Astrocyte of the cerebellum (primary cell): ENCODE measurements at regions not wholly inside any gene's neighbourhood (a gene's known extent, or its start where the extent isn't known, plus 50 kb on each side); places are given as distances from the start of the nearest gene placed in this dataset.

Source experiments
- DNase-seq: peaks from one replicate; pipeline ENCODE4 v3.0.0-alpha.2; 2011; ENCODE audit warnings: low read depth
- H3K4me3 ChIP-seq: 2 replicates; pipeline ENCODE4 v1.5.1; 2011; ENCODE audit warnings: mild to moderate bottlenecking, low read depth, low read length, moderate library complexity
- CTCF ChIP-seq: IDR thresholded peaks from 2 replicates; pipeline ENCODE4 v1.5.1; 2012; ENCODE audit warnings: low read length, low read depth, moderate library complexity, mild to moderate bottlenecking; ENCODE audit errors: missing control alignments
- in situ Hi-C: cut with HindIII; loops from 2 replicates; pipeline ENCODE4 v1.10.0; 2017; ENCODE audit warnings: low sequenced_read_pairs

- in situ Hi-C loops: no loop called here
- TF ChIP-seq CTCF: no peak
Observed at GRCh38 chr5:63674881-63675280, 287.4 kb downstream of the HTR1A start.

GRCh38 chr5:63655043-63655442 lies 307.2 kb downstream of the HTR1A start:
- no peak overlapping the region for H3K4me3 ChIP-seq
- DNase-seq: no peak
- in situ Hi-C loops: loop anchor here (10.0 kb wide), 1 partner anchor 390 kb away; no protein-coding TSS in a partner anchor
- TF ChIP-seq CTCF: no peak

More at GRCh38 chr5:63674881-63675280, 287.4 kb downstream of the HTR1A start:
- no peak overlapping the region for H3K4me3 ChIP-seq
- no peak for DNase-seq

- no peak overlapping the region for H3K4me3 ChIP-seq
- in situ Hi-C loops: loop anchor here (10.0 kb wide), 1 partner anchor 394 kb away; no protein-coding TSS in a partner anchor
- no peak for DNase-seq
- no peak for TF ChIP-seq CTCF
Observed at GRCh38 chr5:63650581-63650980, 311.7 kb downstream of the HTR1A start.

GRCh38 chr5:63648376-63648775 lies 313.9 kb downstream of the HTR1A start:
- TF ChIP-seq CTCF: no peak
- no peak for DNase-seq
- H3K4me3 ChIP-seq: no peak overlapping the region
- in situ Hi-C loops: no loop called here

GRCh38 chr5:63629951-63630630 lies 332.2 kb downstream of the HTR1A start:
- in situ Hi-C loops: no loop called here
- no peak for DNase-seq
- no peak for TF ChIP-seq CTCF
- no peak overlapping the region for H3K4me3 ChIP-seq

- TF ChIP-seq CTCF: no peak
- in situ Hi-C loops: no loop called here
- no peak overlapping the region for H3K4me3 ChIP-seq
- DNase-seq: no peak
Observed at GRCh38 chr5:63613442-63613841, 348.8 kb downstream of the HTR1A start.
